Neural cell (in vitro differentiated cells): ENCODE measurements at regions not wholly inside any gene's neighbourhood (a gene's known extent, or its start where the extent isn't known, plus 50 kb on each side); places are given as distances from the start of the nearest gene placed in this dataset.

Source experiments
- H2AFZ ChIP-seq: fragments of 200-600, 300-800 bp; sonication (generic), shearing (Covaris generic); 2 replicates; pipeline ENCODE4 v1.6.0; 2014; ENCODE audit warnings: low read depth, mild to moderate bottlenecking, antibody characterized with exemption, low read length, moderate library complexity
- H3F3A ChIP-seq: fragments of 200-600 bp; shearing (Covaris generic); 2 replicates; pipeline ENCODE4 v1.6.1; 2016; ENCODE audit warnings: mild to moderate bottlenecking, moderate library complexity, mixed read lengths, antibody characterized with exemption, low read length; ENCODE audit not compliant: insufficient read depth, poor library complexity, severe bottlenecking
- H3K27ac ChIP-seq: fragments of 200-600, 300-800 bp; sonication (generic), shearing (Covaris generic); 2 replicates; pipeline ENCODE4 v1.5.1; 2014; ENCODE audit warnings: mild to moderate bottlenecking, low read length, moderate library complexity
- H3K27me3 ChIP-seq: fragments of 300-800, 200-600 bp; sonication (generic), shearing (Covaris generic); 2 replicates; pipeline ENCODE4 v1.6.0; 2014; ENCODE audit warnings: mild to moderate bottlenecking, low read depth, low read length, moderate library complexity; ENCODE audit not compliant: insufficient read depth
- H3K36me3 ChIP-seq: fragments of 300-800, 200-600 bp; sonication (generic), shearing (Covaris generic); 2 replicates; pipeline ENCODE4 v1.5.1; 2014; ENCODE audit warnings: mild to moderate bottlenecking, antibody characterized with exemption, low read length, moderate library complexity; ENCODE audit not compliant: insufficient read depth
- H3K4me2 ChIP-seq: fragments of 300-800, 200-600 bp; sonication (generic), shearing (Covaris generic); 2 replicates; pipeline ENCODE4 v1.6.0; 2014; ENCODE audit warnings: mild to moderate bottlenecking, low read length
- H3K4me3 ChIP-seq: fragments of 300-800, 200-600 bp; sonication (generic), shearing (Covaris generic); 2 replicates; pipeline ENCODE4 v1.5.1; 2014; ENCODE audit warnings: mild to moderate bottlenecking, low read length, moderate library complexity
- H3K79me2 ChIP-seq: fragments of 200-600 bp; shearing (Covaris generic); replicated peaks from 2 replicates; pipeline ENCODE4 v1.6.0; 2014; ENCODE audit warnings: mild to moderate bottlenecking, low read length, moderate library complexity; ENCODE audit not compliant: insufficient read depth
- H3K9ac ChIP-seq: fragments of 300-800, 200-600 bp; sonication (generic), shearing (Covaris generic); 2 replicates; pipeline ENCODE4 v1.6.1; 2016; ENCODE audit warnings: mild to moderate bottlenecking, low read length, mixed read lengths
- H3K9me2 ChIP-seq: fragments of 200-600 bp; shearing (Covaris generic); 2 replicates; pipeline ENCODE4 v1.6.1; 2016; ENCODE audit warnings: mild to moderate bottlenecking, low read length, mixed read lengths; ENCODE audit not compliant: insufficient read depth
- H3K9me3 ChIP-seq: fragments of 200-600, 300-800 bp; sonication (generic), shearing (Covaris generic); 2 replicates; pipeline ENCODE4 v1.6.1; 2016; ENCODE audit warnings: mild to moderate bottlenecking, mixed run types, low read length, moderate library complexity, mixed read lengths
- H4K20me1 ChIP-seq: fragments of 200-600 bp; shearing (Covaris generic); 2 replicates; pipeline ENCODE4 v1.6.1; 2016; ENCODE audit warnings: mild to moderate bottlenecking, mixed run types; ENCODE audit not compliant: insufficient read depth
- CTCF ChIP-seq: fragments of 450-650 bp; IDR thresholded peaks from 2 replicates; pipeline ENCODE4 v1.5.1; 2014; ENCODE audit warnings: antibody characterized with exemption, mild to moderate bottlenecking, moderate library complexity; ENCODE audit not compliant: poor library complexity, severe bottlenecking
- EP300 ChIP-seq: fragments of 450-650 bp; conservative IDR thresholded peaks from 2 replicates; pipeline ENCODE4 v1.6.1; 2014; ENCODE audit warnings: antibody characterized with exemption, mild to moderate bottlenecking, moderate library complexity; ENCODE audit not compliant: poor library complexity, severe bottlenecking
- EZH2 ChIP-seq: fragments of 200-600, 300-800 bp; shearing (Covaris generic), sonication (generic); IDR thresholded peaks from 2 replicates; pipeline ENCODE4 v1.6.1; 2014; ENCODE audit warnings: antibody characterized with exemption, low read length, borderline replicate concordance, mild to moderate bottlenecking; ENCODE audit not compliant: insufficient read depth, poor library complexity, severe bottlenecking
- MXI1 ChIP-seq: fragments of 450-650 bp; conservative IDR thresholded peaks from 2 replicates; pipeline ENCODE4 v1.6.1; 2014; ENCODE audit warnings: antibody characterized with exemption, mild to moderate bottlenecking; ENCODE audit not compliant: poor library complexity, severe bottlenecking
- POLR2AphosphoS5 ChIP-seq: IDR thresholded peaks from 2 replicates; pipeline ENCODE4 v1.6.1; 2012
- RAD21 ChIP-seq: fragments of 450-650 bp; conservative IDR thresholded peaks from 2 replicates; pipeline ENCODE4 v1.6.1; 2014; ENCODE audit warnings: antibody characterized with exemption, mild to moderate bottlenecking, moderate library complexity
- REST ChIP-seq: IDR thresholded peaks from 2 replicates; pipeline ENCODE4 v1.6.1; 2012; ENCODE audit warnings: borderline replicate concordance
- SMC3 ChIP-seq: fragments of 450-650 bp; conservative IDR thresholded peaks from 2 replicates; pipeline ENCODE4 v1.6.1; 2014; ENCODE audit warnings: antibody characterized with exemption, mild to moderate bottlenecking, moderate library complexity; ENCODE audit not compliant: poor library complexity
- TAF1 ChIP-seq: IDR thresholded peaks from 2 replicates; pipeline ENCODE4 v1.6.1; 2012; ENCODE audit warnings: low read depth

GRCh38 chr2:181294979-181295378, 162.2 kb upstream of the ITGA4 start:
- no peak overlapping the region for H3K27ac ChIP-seq
- H2AFZ ChIP-seq, result no peak overlapping the region
- no peak overlapping the region for H3K4me2 ChIP-seq
- no peaks in the 10 kb centered on the region for H3F3A ChIP-seq
- H3K27me3 ChIP-seq, result no peaks in the 10 kb centered on the region
- TF ChIP-seq REST, result no peak
- no peak for TF ChIP-seq POLR2AphosphoS5
- no peak for TF ChIP-seq SMC3
- no peak for TF ChIP-seq TAF1
- TF ChIP-seq EZH2, result no peak
- no peak for TF ChIP-seq RAD21
- H3K9ac ChIP-seq, result no peak overlapping the region
- H4K20me1 ChIP-seq, result no peaks in the 10 kb centered on the region
- no peaks in the 10 kb centered on the region for H3K9me2 ChIP-seq
- no peaks in the 10 kb centered on the region for H3K36me3 ChIP-seq
- peaks cover 6% of the 10 kb centered on the region for H3K9me3 ChIP-seq
- no peaks in the 10 kb centered on the region for H3K79me2 ChIP-seq
- H3K4me3 ChIP-seq, result no peak overlapping the region

- Histone ChIP-seq H3K9ac (no peak overlapping the region), H3K27me3 (no peaks in the 10 kb centered on the region), H3K9me2 (no peaks in the 10 kb centered on the region), H2AFZ (no peak overlapping the region), H3F3A (no peaks in the 10 kb centered on the region), H4K20me1 (no peaks in the 10 kb centered on the region), H3K79me2 (no peaks in the 10 kb centered on the region), H3K4me2 (no peak overlapping the region), H3K9me3 (no peaks in the 10 kb centered on the region), H3K36me3 (no peaks in the 10 kb centered on the region), H3K4me3 (no peak overlapping the region), H3K27ac (no peak overlapping the region)
- no peak for TF ChIP-seq MXI1
- no peak for TF ChIP-seq SMC3
- no peak for TF ChIP-seq EZH2
- no peak for TF ChIP-seq RAD21
- no peak for TF ChIP-seq POLR2AphosphoS5
- no peak for TF ChIP-seq CTCF
- no peak for TF ChIP-seq EP300
- no peak for TF ChIP-seq TAF1
- TF ChIP-seq REST, result no peak
Observed at GRCh38 chr2:181300600-181301291, 156.4 kb upstream of the ITGA4 start.
